IPS-20b (cell line): ENCODE measurements at regions not wholly inside any gene's neighbourhood (a gene's known extent, or its start where the extent isn't known, plus 50 kb on each side); places are given as distances from the start of the nearest gene placed in this dataset.

ENCODE experiments used
- H3K27ac ChIP-seq: one replicate; pipeline ENCODE4 v1.5.1; 2013; ENCODE audit warnings: low read length
- H3K27me3 ChIP-seq: 2 replicates; pipeline ENCODE4 v1.6.1; 2013; ENCODE audit warnings: mild to moderate bottlenecking, low read length, inconsistent platforms; ENCODE audit not compliant: insufficient read depth
- H3K36me3 ChIP-seq: 2 replicates; pipeline ENCODE4 v1.6.1; 2013; ENCODE audit warnings: low read depth, mild to moderate bottlenecking, inconsistent platforms, low read length, moderate library complexity; ENCODE audit not compliant: insufficient read depth
- H3K4me1 ChIP-seq: 2 replicates; pipeline ENCODE4 v1.6.1; 2013; ENCODE audit warnings: mild to moderate bottlenecking, control low read depth, inconsistent platforms, low read length, moderate library complexity; ENCODE audit not compliant: insufficient read depth
- H3K4me3 ChIP-seq: 2 replicates; pipeline ENCODE4 v1.5.1; 2013; ENCODE audit warnings: mild to moderate bottlenecking, low read length, inconsistent platforms
- H3K9ac ChIP-seq: 2 replicates; pipeline ENCODE4 v1.6.1; 2013; ENCODE audit warnings: low read depth, mild to moderate bottlenecking, inconsistent platforms, low read length, moderate library complexity
- H3K9me3 ChIP-seq: 2 replicates; pipeline ENCODE4 v1.6.1; 2013; ENCODE audit warnings: mild to moderate bottlenecking, low read depth, low read length, inconsistent platforms; ENCODE audit not compliant: insufficient read depth

- Histone ChIP-seq H3K9me3 (no peaks in the 10 kb centered on the region), H3K4me3 (no peak overlapping the region), H3K9ac (no peak overlapping the region), H3K27me3 (no peaks in the 10 kb centered on the region), H3K36me3 (no peaks in the 10 kb centered on the region), H3K4me1 (no peaks in the 10 kb centered on the region), H3K27ac (no peak overlapping the region)
Observed at GRCh38 chr4:13180701-13181100, 303.4 kb downstream of the RAB28 start.

GRCh38 chr4:13178621-13179020 is 305.5 kb downstream of the RAB28 start:
- H3K4me3 ChIP-seq, result no peak overlapping the region
- H3K9me3 ChIP-seq, result no peaks in the 10 kb centered on the region
- H3K36me3 ChIP-seq, result no peaks in the 10 kb centered on the region
- H3K27me3 ChIP-seq, result no peaks in the 10 kb centered on the region
- H3K9ac ChIP-seq, result no peak overlapping the region
- no peaks in the 10 kb centered on the region for H3K4me1 ChIP-seq
- H3K27ac ChIP-seq, result no peak overlapping the region

- no peaks in the 10 kb centered on the region for H3K9me3 ChIP-seq
- no peaks in the 10 kb centered on the region for H3K27me3 ChIP-seq
- no peak overlapping the region for H3K27ac ChIP-seq
- H3K36me3 ChIP-seq, result no peaks in the 10 kb centered on the region
- H3K4me3 ChIP-seq, result no peak overlapping the region
- H3K4me1 ChIP-seq, result no peaks in the 10 kb centered on the region
- no peak overlapping the region for H3K9ac ChIP-seq
Observed at GRCh38 chr4:13176741-13177142, 307.4 kb downstream of the RAB28 start.

- no peaks in the 10 kb centered on the region for H3K36me3 ChIP-seq
- no peak overlapping the region for H3K27ac ChIP-seq
- no peaks in the 10 kb centered on the region for H3K4me1 ChIP-seq
- no peaks in the 10 kb centered on the region for H3K9me3 ChIP-seq
- no peak overlapping the region for H3K9ac ChIP-seq
- H3K27me3 ChIP-seq, result no peaks in the 10 kb centered on the region
- H3K4me3 ChIP-seq, result no peak overlapping the region
Observed at GRCh38 chr4:13174926-13175325, 309.2 kb downstream of the RAB28 start.

GRCh38 chr4:13174001-13174400 is 310.1 kb downstream of the RAB28 start:
- Histone ChIP-seq H3K9ac (no peak overlapping the region), H3K4me1 (no peaks in the 10 kb centered on the region), H3K27me3 (no peaks in the 10 kb centered on the region), H3K36me3 (no peaks in the 10 kb centered on the region), H3K27ac (no peak overlapping the region), H3K4me3 (no peak overlapping the region), H3K9me3 (no peaks in the 10 kb centered on the region)

GRCh38 chr4:13171292-13172057 is 312.7 kb downstream of the RAB28 start:
- no peaks in the 10 kb centered on the region for H3K36me3 ChIP-seq
- no peaks in the 10 kb centered on the region for H3K27me3 ChIP-seq

GRCh38 chr4:13169731-13170525 is 314.2 kb downstream of the RAB28 start:
- H3K9ac ChIP-seq, result no peak overlapping the region
- no peaks in the 10 kb centered on the region for H3K36me3 ChIP-seq
- H3K4me3 ChIP-seq, result no peak overlapping the region
- H3K9me3 ChIP-seq, result no peaks in the 10 kb centered on the region
- H3K27ac ChIP-seq, result no peak overlapping the region
- H3K4me1 ChIP-seq, result no peaks in the 10 kb centered on the region
- H3K27me3 ChIP-seq, result no peaks in the 10 kb centered on the region

More at GRCh38 chr4:13171292-13172057, 312.7 kb downstream of the RAB28 start:
- Histone ChIP-seq H3K9me3 (no peaks in the 10 kb centered on the region), H3K4me1 (no peaks in the 10 kb centered on the region), H3K9ac (no peak overlapping the region), H3K4me3 (no peak overlapping the region), H3K27ac (no peak overlapping the region)

- Histone ChIP-seq H3K4me3 (no peak overlapping the region), H3K27me3 (no peaks in the 10 kb centered on the region)
Observed at GRCh38 chr4:13168326-13168725, 315.8 kb downstream of the RAB28 start.

GRCh38 chr4:13166214-13166613 is 317.9 kb downstream of the RAB28 start:
- H3K27ac ChIP-seq, result no peak overlapping the region
- no peaks in the 10 kb centered on the region for H3K4me1 ChIP-seq
- no peaks in the 10 kb centered on the region for H3K27me3 ChIP-seq
- no peak overlapping the region for H3K4me3 ChIP-seq
- no peaks in the 10 kb centered on the region for H3K36me3 ChIP-seq
- no peak overlapping the region for H3K9ac ChIP-seq
- no peaks in the 10 kb centered on the region for H3K9me3 ChIP-seq

More at GRCh38 chr4:13168326-13168725, 315.8 kb downstream of the RAB28 start:
- Histone ChIP-seq H3K9me3 (no peaks in the 10 kb centered on the region), H3K27ac (no peak overlapping the region), H3K9ac (no peak overlapping the region), H3K4me1 (no peaks in the 10 kb centered on the region), H3K36me3 (no peaks in the 10 kb centered on the region)

- H3K9me3 ChIP-seq, result no peaks in the 10 kb centered on the region
- no peak overlapping the region for H3K9ac ChIP-seq
- H3K36me3 ChIP-seq, result no peaks in the 10 kb centered on the region
- no peaks in the 10 kb centered on the region for H3K27me3 ChIP-seq
- H3K27ac ChIP-seq, result no peak overlapping the region
- no peaks in the 10 kb centered on the region for H3K4me1 ChIP-seq
- no peak overlapping the region for H3K4me3 ChIP-seq
Observed at GRCh38 chr4:13164783-13165331, 319.3 kb downstream of the RAB28 start.

GRCh38 chr4:13162886-13163285 is 321.3 kb downstream of the RAB28 start:
- no peak overlapping the region for H3K9ac ChIP-seq
- H3K9me3 ChIP-seq, result no peaks in the 10 kb centered on the region
- no peak overlapping the region for H3K4me3 ChIP-seq
- H3K36me3 ChIP-seq, result no peaks in the 10 kb centered on the region
- H3K27ac ChIP-seq, result no peak overlapping the region
- H3K4me1 ChIP-seq, result no peaks in the 10 kb centered on the region
- H3K27me3 ChIP-seq, result no peaks in the 10 kb centered on the region

- H3K9ac ChIP-seq, result no peak overlapping the region
Observed at GRCh38 chr4:13160920-13161319, 323.2 kb downstream of the RAB28 start.

More at GRCh38 chr4:13160920-13161319, 323.2 kb downstream of the RAB28 start:
- Histone ChIP-seq H3K4me3 (no peak overlapping the region), H3K27ac (no peak overlapping the region), H3K36me3 (no peaks in the 10 kb centered on the region), H3K4me1 (no peaks in the 10 kb centered on the region), H3K9me3 (no peaks in the 10 kb centered on the region), H3K27me3 (no peaks in the 10 kb centered on the region)
